ENCODE measurements at regions not wholly inside any gene's neighbourhood (a gene's known extent, or its start where the extent isn't known, plus 50 kb on each side); places are given as distances from the start of the nearest gene placed in this dataset.

- TF ChIP-seq ZBTB33 (IDR thresholded peaks at IDR 0.05; ENCODE audit: extremely low read depth, insufficient replicate concordance, low read length) = no peak
- TF ChIP-seq POLR2AphosphoS5 (IDR thresholded peaks at IDR 0.05; ENCODE audit: low read depth, low read length) = no peak
- TF ChIP-seq RAD21 (IDR thresholded peaks at IDR 0.05; ENCODE audit: low read depth) = no peak
- TF ChIP-seq TCF7L2 (IDR thresholded peaks at IDR 0.05; ENCODE audit: borderline replicate concordance, extremely low read depth, insufficient read depth, insufficient read length) = no peak
- no peak for TF ChIP-seq CEBPB (IDR thresholded peaks at IDR 0.05; ENCODE audit: low read depth)
These were observed 712.5 kb downstream of the TDRD15 start (continued) for GRCh38 chr2:21836261-21836660.

GRCh38 chr2:21836719-21837118 is 713.0 kb downstream of the TDRD15 start:
- Histone ChIP-seq H3K4me1 (ENCODE audit: control insufficient read depth in 1 of 2, insufficient read depth in 2 of 2, low read length in 2 of 2) (no peaks in the 10 kb centered on the region), H3K4me2 (ENCODE audit: low read length) (no peak overlapping the region), H3K4me3 (replicated peaks in 1 of 2; ENCODE audit: low read depth in 1 of 2, low read length in 2 of 2) (no peak overlapping the region), H3K9me2 (ENCODE audit: insufficient read depth) (no peaks in the 10 kb centered on the region), H3K9me3 (ENCODE audit: control insufficient read depth in 1 of 2, insufficient read depth in 1 of 2, low read depth in 1 of 2, low read length in 2 of 2) (peaks cover 12 to 18% of the 10 kb centered on the region in 2 experiments; a peak in 2 of 4 replicates), H3K27ac (ENCODE audit: low read depth, low read length) (no peak overlapping the region), H3K27me3 (ENCODE audit: insufficient read depth, low read length) (no peaks in the 10 kb centered on the region), H4K20me1 (ENCODE audit: insufficient read depth) (no peaks in the 10 kb centered on the region), H2AFZ (ENCODE audit: low read depth, low read length, poor library complexity, severe bottlenecking) (no peak overlapping the region), H3K9ac (ENCODE audit: low read length) (no peak overlapping the region), H3K79me2 (ENCODE audit: insufficient read depth, low read length) (no peaks in the 10 kb centered on the region), H3K36me3 (ENCODE audit: control insufficient read depth in 1 of 2, insufficient read depth in 2 of 2, low read length in 2 of 2) (no peaks in the 10 kb centered on the region)
- RAD21 ChIA-PET (ENCODE audit: low non-redundant PET in 1 of 2, low total read pairs in 2 of 2, uncharacterized antibody in 2 of 2, unreplicated experiment in 2 of 2) = no interaction called here
- DNase-seq (ENCODE audit: low read depth, low spot score) = no peak
- POLR2A ChIA-PET = no interaction called here
- no TSS peak for BruUV-seq (replicated peaks)
- intact Hi-C loops (cut with micrococcal nuclease) = no loop called here
- CTCF ChIA-PET = no interaction called here
- no peak for ATAC-seq
- no peak for TF ChIP-seq ZNF274 (IDR thresholded peaks at IDR 0.05; ENCODE audit: low read depth, low read length)
- TF ChIP-seq ZFX (IDR thresholded peaks at IDR 0.05) = no peak
- no peak for TF ChIP-seq JUND (IDR thresholded peaks at IDR 0.05)
- no peak for TF ChIP-seq POLR2AphosphoS5 (IDR thresholded peaks at IDR 0.05; ENCODE audit: low read depth, low read length)
- TF ChIP-seq EGR1 (IDR thresholded peaks at IDR 0.05; ENCODE audit: low read depth) = no peak
